Endodermal cell (in vitro differentiated cells): ENCODE measurements at regions not wholly inside any gene's neighbourhood (a gene's known extent, or its start where the extent isn't known, plus 50 kb on each side); places are given as distances from the start of the nearest gene placed in this dataset.

Source experiments
- DNase-seq: peaks from one replicate; pipeline ENCODE4 v3.0.0-alpha.2; 2017
- H3K27ac ChIP-seq: 2 replicates; pipeline ENCODE4 v1.5.1; 2013; ENCODE audit warnings: mild to moderate bottlenecking, low read depth, low read length, moderate library complexity
- H3K27me3 ChIP-seq: 2 replicates; pipeline ENCODE4 v1.6.1; 2013; ENCODE audit warnings: mild to moderate bottlenecking, low read length, moderate library complexity; ENCODE audit not compliant: insufficient read depth, control insufficient read depth, poor library complexity, severe bottlenecking
- H3K36me3 ChIP-seq: 2 replicates; pipeline ENCODE4 v1.7.0; 2013; ENCODE audit warnings: mild to moderate bottlenecking, low read length, moderate library complexity; ENCODE audit not compliant: control insufficient read depth, insufficient read depth
- H3K4me1 ChIP-seq: one replicate; pipeline ENCODE4 v1.7.0; 2013; ENCODE audit warnings: low read length; ENCODE audit not compliant: control insufficient read depth, insufficient read depth
- H3K4me3 ChIP-seq: 2 replicates; pipeline ENCODE4 v1.5.1; 2013; ENCODE audit warnings: mild to moderate bottlenecking, low read length, moderate library complexity
- H3K9ac ChIP-seq: 2 replicates; pipeline ENCODE4 v1.6.1; 2013; ENCODE audit warnings: mild to moderate bottlenecking, low read length, moderate library complexity; ENCODE audit not compliant: poor library complexity, severe bottlenecking; ENCODE audit errors: extremely low read depth
- H3K9me3 ChIP-seq: 2 replicates; pipeline ENCODE4 v1.6.1; 2013; ENCODE audit warnings: mild to moderate bottlenecking, low read length, moderate library complexity; ENCODE audit not compliant: control insufficient read depth
- H3K27ac Mint-ChIP-seq: 2 replicates; pipeline ENCODE4 v1.8.0; 2020; ENCODE audit warnings: mixed read lengths
- H3K27me3 Mint-ChIP-seq: 2 replicates; pipeline ENCODE4 v1.8.0; 2021; ENCODE audit warnings: mild to moderate bottlenecking, mixed read lengths; ENCODE audit not compliant: insufficient read depth
- H3K36me3 Mint-ChIP-seq: 2 replicates; pipeline ENCODE4 v1.8.0; 2020; ENCODE audit warnings: low read depth, mixed read lengths
- H3K4me1 Mint-ChIP-seq: 2 replicates; pipeline ENCODE4 v1.8.0; 2020; ENCODE audit warnings: mixed read lengths
- H3K4me3 Mint-ChIP-seq: 2 replicates; pipeline ENCODE4 v1.8.0; 2020; ENCODE audit warnings: mild to moderate bottlenecking, moderate library complexity, mixed read lengths
- H3K9me3 Mint-ChIP-seq: 2 replicates; pipeline ENCODE4 v1.8.0; 2020; ENCODE audit warnings: mild to moderate bottlenecking, mixed read lengths
- CTCF ChIP-seq: fragments of 200-600 bp; sonication (generic); conservative IDR thresholded peaks from 2 replicates; pipeline ENCODE4 v1.5.0; 2021; ENCODE audit warnings: antibody characterized with exemption, mild to moderate bottlenecking
- WGBS, 2 experiments: methylation state at CpG; one replicate each; pipeline versions ENCODE4 v1.1.5 to v1.1.7; 2013; ENCODE audit warnings: missing lambda C conversion rate in 2 of 2, mixed read lengths in 1 of 2; ENCODE audit not compliant: insufficient coverage in 1 of 2, insufficient read length in 1 of 2; 5-methylcytosine and 5-hydroxymethylcytosine counted together

- no peaks in the 10 kb centered on the region for H3K27me3 ChIP-seq
- no peak for DNase-seq
- Mint-ChIP-seq H3K27me3 (no peaks in the 10 kb centered on the region), H3K27ac (no peak overlapping the region), H3K4me3 (no peak overlapping the region), H3K36me3 (peaks cover 4% of the 10 kb centered on the region), H3K4me1 (no peaks in the 10 kb centered on the region), H3K9me3 (peaks cover 29% of the 10 kb centered on the region)
- H3K36me3 ChIP-seq: no peaks in the 10 kb centered on the region
- peak; percentile 44 for TF ChIP-seq CTCF
- H3K9me3 ChIP-seq: peaks cover 5% of the 10 kb centered on the region
- H3K9ac ChIP-seq: no peak overlapping the region
- H3K4me1 ChIP-seq: no peaks in the 10 kb centered on the region
- H3K4me3 ChIP-seq: no peak overlapping the region
- H3K27ac ChIP-seq: no peak overlapping the region
Observed at GRCh38 chr1:229710746-229711145, 84.7 kb downstream of the URB2 start.

- Mint-ChIP-seq H3K4me1 (peaks cover 4% of the 10 kb centered on the region), H3K4me3 (no peak overlapping the region), H3K36me3 (no peaks in the 10 kb centered on the region), H3K27me3 (peaks cover 1% of the 10 kb centered on the region), H3K9me3 (peaks cover 2% of the 10 kb centered on the region), H3K27ac (no peak overlapping the region)
- Histone ChIP-seq H3K9me3 (no peaks in the 10 kb centered on the region), H3K36me3 (no peaks in the 10 kb centered on the region), H3K9ac (no peak overlapping the region), H3K4me3 (no peak overlapping the region), H3K4me1 (no peaks in the 10 kb centered on the region), H3K27me3 (no peaks in the 10 kb centered on the region), H3K27ac (no peak overlapping the region)
- WGBS, 2 experiments: no CpG with 5 or more reads among the region's 2 CpGs
- TF ChIP-seq CTCF: no peak
- DNase-seq: no peak
Observed at GRCh38 chr1:229714306-229714705, 88.3 kb downstream of the URB2 start.

- Histone ChIP-seq H3K4me3 (no peak overlapping the region), H3K4me1 (no peaks in the 10 kb centered on the region), H3K27ac (no peak overlapping the region), H3K36me3 (no peaks in the 10 kb centered on the region), H3K27me3 (no peaks in the 10 kb centered on the region), H3K9me3 (no peaks in the 10 kb centered on the region), H3K9ac (no peak overlapping the region)
- peaks cover 1% of the 10 kb centered on the region for H3K27me3 Mint-ChIP-seq
- H3K4me3 Mint-ChIP-seq: no peak overlapping the region
- TF ChIP-seq CTCF: peak; percentile 54
- H3K4me1 Mint-ChIP-seq: peaks cover 4% of the 10 kb centered on the region
- DNase-seq: peak; percentile 82
- no peak overlapping the region for H3K27ac Mint-ChIP-seq
- peaks cover 5% of the 10 kb centered on the region for H3K9me3 Mint-ChIP-seq
- H3K36me3 Mint-ChIP-seq: peaks cover 2% of the 10 kb centered on the region
- 91 to 98% methylated on average over 7 to 8 of the region's 8 CpGs for WGBS, 2 experiments
Observed at GRCh38 chr1:229714964-229715603, 89.0 kb downstream of the URB2 start.
